Spleen (tissue), 7 donors: ENCODE measurements at regions not wholly inside any gene's neighbourhood (a gene's known extent, or its start where the extent isn't known, plus 50 kb on each side); places are given as distances from the start of the nearest gene placed in this dataset.

Experiments
- CTCF ChIP-seq, 11 experiments: fragments of 200-600 bp in 7 of 11; fragments of 450-650 bp in 4 of 11; sonication (generic) in 4 of 11; IDR thresholded peaks in 8 of 11; conservative IDR thresholded peaks in 3 of 11; 1 replicate in 7 of 11; 2 replicates in 4 of 11; pipeline versions ENCODE4 v1.4.0 to v1.8.0; 2016 to 2021; ENCODE audit warnings: antibody characterized with exemption in 11 of 11, inconsistent platforms in 4 of 11, mild to moderate bottlenecking in 1 of 11
- POLR2A ChIP-seq, 3 donors: fragments of 450-650 bp; IDR thresholded peaks; one replicate each; pipeline ENCODE4 v1.5.1; 2017; ENCODE audit warnings: antibody characterized with exemption in 3 of 3, mild to moderate bottlenecking in 1 of 3
- donor health status: DM: no; HTN: no; CAD: no; lungs with moderate emphysema.
- donor health status: DM: no; HTN: no; CAD: no.
- donor health status: DM: no; HTN: no; CAD: no.

GRCh38 chr4:17398035-17398434 lies 113.9 kb downstream of the QDPR start:
- TF ChIP-seq CTCF (IDR thresholded peaks at IDR 0.05 in 8 of 11, conservative IDR thresholded peaks at IDR 0.05 in 3 of 11): no peak
- no peak for TF ChIP-seq POLR2A (IDR thresholded peaks at IDR 0.05)
